Fibroblast of skin of left biceps (primary cell): ENCODE measurements at regions not wholly inside any gene's neighbourhood (a gene's known extent, or its start where the extent isn't known, plus 50 kb on each side); places are given as distances from the start of the nearest gene placed in this dataset.

Source experiments
- DNase-seq, 2 experiments: peaks; one replicate each; pipeline ENCODE4 v3.0.0-alpha.2; 2013; ENCODE audit warnings: low read depth in 2 of 2

DNA sequence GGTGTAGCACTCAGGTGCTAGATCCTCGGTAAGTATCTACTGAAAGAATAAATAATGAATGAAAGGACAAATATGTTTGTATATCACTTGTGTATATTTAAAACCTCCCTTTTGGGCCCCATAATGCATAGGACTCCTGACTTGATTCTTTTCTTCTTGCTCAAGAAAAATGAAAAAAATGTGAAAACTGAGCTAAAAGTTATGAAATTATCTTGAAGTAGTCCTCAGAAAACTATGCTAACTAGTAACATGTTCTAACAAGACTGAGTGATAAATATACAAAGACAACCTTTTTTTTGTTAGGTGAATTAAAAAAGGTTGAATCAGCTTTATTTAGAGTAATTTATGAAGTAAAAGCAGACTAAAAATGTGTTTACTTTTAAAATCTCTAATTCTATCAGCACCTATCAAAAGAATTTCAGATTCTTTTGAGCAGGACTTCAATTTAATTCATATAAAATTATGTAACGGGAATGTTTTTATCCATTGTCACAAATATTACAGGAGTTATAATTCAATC lies 247.8 kb upstream of the JAG1 start:
- no peak for DNase-seq

DNA sequence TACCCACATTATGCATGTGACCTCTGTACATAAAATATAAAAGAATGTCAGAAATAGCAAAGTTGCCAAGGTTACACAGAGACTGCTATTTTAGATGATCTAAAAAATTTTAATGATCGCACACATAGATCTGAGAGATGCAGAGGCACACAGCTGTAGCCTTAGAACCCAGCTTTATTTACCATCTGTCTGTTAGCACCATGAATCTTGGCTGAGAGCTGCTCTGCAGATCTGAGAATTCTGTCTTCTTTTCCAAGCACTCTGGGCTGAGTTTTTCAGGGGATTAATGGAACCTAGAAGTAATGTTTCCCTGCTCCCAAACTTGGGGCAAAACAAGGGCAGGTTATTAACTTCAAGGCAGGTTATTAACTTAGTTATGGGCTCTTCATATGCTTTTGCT lies 248.7 kb upstream of the JAG1 start:
- DNase-seq: no peak

- DNase-seq: peak; percentile 93 to 95
These were observed 249.1 kb upstream of the JAG1 start for GRCh38 chr20:10922941-10923340.

DNA sequence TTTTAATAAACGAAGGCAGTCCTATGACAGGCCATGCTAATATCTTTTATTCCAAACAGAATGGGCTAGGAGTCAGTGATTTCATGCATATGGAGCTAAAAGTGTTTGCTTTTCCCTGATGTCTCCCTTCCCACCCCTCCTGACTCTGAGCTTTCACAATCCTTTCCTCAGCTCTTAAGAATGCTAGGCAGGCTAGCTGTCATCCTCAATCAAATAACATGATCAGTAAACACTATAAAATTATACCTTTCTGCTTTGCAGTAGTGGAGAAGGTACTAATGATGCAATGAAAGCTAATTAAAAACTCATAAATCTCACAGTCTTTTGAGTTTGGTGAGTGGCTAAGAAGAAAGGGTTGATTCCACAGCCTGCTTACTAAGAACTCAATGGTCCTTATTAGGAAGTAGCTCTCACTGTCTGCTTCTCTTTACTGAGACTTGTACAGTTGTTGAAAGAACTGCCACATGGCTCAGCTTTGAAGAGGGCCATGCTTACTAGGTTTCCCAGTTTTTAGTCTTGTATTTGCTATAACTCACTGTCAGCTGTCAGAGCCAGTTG lies 250.9 kb upstream of the JAG1 start:
- DNase-seq: peak; percentile 95 to 96

- no peak for DNase-seq
These were observed 252.0 kb upstream of the JAG1 start for GRCh38 chr20:10925767-10926166.

- no peak for DNase-seq
These were observed 253.3 kb upstream of the JAG1 start for GRCh38 chr20:10927011-10927583.

DNA sequence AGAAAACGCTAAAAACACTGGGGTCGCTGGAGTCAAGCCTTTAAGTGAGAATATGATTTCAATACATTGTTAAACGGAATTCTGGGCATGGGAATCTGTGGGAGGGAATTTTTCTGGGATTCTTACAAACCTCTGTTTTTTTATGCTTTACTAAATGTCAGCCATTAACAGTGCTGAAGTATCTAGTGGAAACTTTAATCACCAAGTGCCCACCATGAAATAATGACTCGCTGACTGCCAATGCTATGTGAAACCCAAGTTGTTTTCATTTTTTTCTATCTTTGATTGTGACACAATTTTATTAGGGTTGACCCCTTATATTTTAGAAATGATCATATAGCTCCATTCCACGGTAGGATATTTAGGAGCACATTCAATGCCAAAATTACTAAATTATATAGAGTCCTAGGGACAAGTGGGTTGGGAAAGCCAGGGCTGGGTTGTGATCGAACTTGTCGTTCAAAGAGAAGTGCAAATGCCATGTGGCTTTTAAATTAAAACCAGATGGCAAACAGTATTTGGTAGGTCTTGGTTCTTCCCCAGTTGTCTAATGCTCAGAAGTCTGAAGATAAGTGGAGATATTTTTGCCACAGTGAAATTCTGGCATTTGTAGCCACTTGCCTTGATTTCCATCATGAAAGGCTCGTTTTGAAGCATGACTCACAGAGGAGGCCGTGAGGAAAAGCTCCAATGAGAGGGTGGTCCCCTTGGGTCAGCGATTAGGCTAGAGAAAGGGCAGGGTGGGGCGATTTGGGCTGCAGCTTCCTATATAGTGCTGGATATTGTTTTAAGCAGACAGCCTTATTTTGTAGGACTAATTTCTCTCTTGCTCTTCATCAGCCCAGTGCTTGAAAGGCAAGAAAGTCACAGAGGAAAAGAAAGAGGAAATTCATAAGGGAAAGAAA lies 254.4 kb upstream of the JAG1 start:
- DNase-seq: no peak

DNA sequence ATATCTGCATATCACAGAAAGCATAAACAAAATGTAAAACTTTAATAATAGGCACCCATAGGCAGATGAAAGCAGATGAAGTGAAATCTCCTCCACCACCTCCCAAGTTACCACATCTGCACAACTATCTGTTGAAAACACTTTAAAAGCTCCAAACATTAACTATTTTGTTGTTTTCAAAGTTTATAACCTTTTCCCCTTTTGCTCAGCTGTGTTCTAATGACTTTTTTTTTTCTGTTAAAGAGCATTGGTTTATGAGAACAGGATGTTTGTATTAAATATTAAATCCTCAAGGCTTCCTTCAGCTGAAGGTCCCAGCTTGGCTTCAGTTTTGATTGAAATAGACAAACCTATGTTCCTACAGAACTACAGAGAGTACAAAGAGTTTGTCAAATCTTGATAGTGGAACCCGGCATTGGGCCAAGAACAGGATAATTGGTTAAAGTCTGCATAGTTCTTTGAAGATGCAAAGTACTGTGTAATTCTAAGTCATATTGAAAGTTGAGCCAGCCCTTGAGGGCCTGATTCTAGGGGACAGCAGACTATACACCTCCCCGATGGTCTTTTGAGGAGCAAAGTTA lies 255.1 kb upstream of the JAG1 start:
- DNase-seq: no peak

- DNase-seq: no peak
These were observed 262.0 kb upstream of the JAG1 start for GRCh38 chr20:10935658-10936402.

GRCh38 chr20:10936786-10937185 lies 263.0 kb upstream of the JAG1 start:
- no peak for DNase-seq

GRCh38 chr20:10939331-10939941 lies 265.6 kb upstream of the JAG1 start:
- DNase-seq: no peak

DNA sequence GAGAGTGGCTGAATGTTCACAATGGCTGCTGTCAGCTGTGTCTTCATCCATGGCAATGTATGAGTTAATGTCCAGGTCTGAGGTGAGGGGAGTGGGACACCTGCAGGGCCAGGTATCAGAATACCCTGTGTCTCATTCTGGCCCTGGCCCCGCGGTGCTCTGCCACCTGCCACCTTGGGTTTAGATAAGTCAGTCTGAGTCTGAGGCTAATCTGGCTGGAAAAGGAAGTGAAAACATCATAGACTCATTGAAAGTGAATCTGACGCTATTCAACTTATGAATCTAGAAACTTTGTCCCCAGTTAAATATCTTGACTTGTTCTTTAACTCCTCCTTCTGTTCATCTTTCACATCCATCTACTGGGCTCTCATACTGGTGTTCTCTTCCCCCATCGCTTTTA lies 267.1 kb upstream of the JAG1 start:
- no peak for DNase-seq

GRCh38 chr20:10943686-10944265 lies 270.0 kb upstream of the JAG1 start:
- no peak for DNase-seq

DNA sequence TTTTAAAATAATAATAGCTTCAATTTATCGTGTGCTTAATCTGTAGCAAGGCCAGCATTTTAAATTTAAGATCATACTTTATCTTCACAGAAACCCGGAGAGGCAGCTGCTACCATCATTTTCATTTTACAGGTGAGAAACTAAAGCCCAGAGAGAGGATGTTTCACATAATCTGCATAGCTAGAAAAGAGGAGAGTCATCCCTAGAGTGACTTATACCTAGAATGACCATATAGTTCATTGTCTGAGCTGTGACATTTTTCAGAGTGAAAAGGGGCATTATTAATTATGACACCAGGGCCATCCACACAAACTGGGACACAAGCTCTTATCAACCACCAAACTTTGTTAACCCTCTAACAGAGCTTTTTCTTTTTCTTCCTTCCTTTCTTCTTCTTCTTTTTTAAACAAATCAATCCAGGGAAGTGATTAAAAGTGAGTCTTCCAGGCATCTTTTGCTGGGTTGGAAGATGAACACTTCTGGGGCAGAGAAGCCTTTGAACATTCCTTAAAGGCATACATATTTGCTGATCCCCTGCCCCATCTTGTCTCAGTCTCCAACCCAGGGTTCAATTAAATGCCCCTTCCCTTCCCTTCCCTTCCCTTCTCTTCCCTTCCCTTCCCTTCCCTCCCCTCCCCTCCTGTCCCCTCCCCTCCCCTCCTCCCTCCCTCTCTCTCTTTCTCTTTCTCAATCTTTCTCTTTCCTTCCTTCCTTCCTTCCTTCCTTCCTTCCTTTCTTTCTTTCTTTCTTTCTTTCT lies 272.5 kb upstream of the JAG1 start:
- DNase-seq: no peak

DNA sequence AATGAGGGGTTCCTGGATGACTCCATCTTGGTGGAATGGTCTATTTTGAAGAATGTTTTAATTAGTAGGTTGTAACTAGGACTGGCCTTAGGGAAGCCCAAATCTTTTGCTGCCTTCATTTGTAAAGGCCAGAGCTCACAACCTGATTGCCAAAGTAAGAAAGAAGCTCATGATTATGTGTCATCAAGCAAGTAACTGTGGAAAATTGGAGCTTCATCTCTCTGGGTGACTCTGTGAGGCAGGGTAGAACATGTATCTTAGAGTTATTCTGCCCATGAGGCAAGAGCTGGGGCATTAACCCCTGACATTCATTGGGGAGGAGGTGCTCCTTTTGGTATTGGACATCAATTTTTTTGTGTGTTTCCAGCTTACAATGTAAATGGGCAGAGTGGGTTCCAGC lies 273.9 kb upstream of the JAG1 start:
- DNase-seq: no peak

DNA sequence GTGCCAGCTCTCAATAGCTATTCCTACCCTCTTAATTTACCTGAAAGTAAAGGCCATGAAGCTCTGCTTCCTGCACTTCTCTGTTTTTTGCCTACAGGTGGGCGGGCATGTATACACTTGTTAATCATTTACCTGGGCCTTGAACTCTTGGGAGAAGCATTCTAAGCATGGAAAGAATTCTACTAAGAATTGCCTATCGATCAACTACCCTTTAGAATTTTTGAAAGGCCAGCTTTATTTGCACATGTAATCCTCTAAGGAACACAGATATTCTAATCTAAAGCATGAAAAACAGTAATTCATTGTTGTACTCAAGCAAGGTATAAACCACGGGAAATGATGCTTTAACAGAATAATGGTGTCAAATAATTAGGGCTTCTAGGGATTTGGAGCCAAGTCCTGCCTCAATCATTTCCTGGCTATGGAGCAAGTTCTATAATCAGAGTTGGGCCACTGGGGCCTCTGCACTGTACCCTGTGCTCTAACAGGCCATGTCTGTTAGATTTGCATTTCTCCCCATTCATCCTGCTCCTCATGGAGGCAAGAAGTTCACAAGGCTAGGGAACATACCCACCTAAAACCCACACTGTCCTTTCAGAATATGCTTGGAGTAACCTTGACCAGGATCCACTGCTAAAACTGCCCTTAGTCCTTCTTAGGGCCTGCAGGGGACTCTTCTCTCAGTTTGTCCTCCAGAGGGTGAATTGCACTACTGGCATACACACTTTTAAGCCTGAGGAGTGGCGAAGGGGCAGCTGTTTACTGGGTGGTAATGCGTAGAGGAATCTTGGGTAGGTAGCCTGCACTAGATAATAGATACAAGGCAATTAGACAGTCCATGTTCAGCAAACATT lies 276.4 kb upstream of the JAG1 start:
- no peak for DNase-seq

DNA sequence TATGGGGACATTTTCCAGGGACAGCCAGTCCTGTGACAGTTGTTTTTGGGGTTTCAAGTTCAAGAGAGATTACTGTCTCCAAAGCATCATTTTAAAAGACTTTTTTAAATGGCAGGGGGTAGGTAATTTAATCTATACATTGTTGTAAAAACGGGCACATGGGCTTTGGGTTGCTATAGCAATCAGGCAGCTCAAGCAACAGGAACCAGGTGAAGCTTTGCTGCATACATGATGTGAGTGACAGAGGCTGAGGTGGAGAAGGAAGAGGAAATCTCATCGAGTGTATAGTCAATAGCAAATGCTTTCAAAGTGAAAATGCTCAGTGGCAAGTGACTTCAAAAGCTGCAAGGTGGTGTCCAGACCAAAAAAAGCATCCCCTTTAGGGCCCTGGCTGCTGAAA lies 277.4 kb upstream of the JAG1 start:
- no peak for DNase-seq

- no peak for DNase-seq
These were observed 278.1 kb upstream of the JAG1 start for GRCh38 chr20:10951904-10952303.

- no peak for DNase-seq
These were observed 279.6 kb upstream of the JAG1 start for GRCh38 chr20:10953437-10953836.
